ENCODE measurements at regions not wholly inside any gene's neighbourhood (a gene's known extent, or its start where the extent isn't known, plus 50 kb on each side); places are given as distances from the start of the nearest gene placed in this dataset.

DNA sequence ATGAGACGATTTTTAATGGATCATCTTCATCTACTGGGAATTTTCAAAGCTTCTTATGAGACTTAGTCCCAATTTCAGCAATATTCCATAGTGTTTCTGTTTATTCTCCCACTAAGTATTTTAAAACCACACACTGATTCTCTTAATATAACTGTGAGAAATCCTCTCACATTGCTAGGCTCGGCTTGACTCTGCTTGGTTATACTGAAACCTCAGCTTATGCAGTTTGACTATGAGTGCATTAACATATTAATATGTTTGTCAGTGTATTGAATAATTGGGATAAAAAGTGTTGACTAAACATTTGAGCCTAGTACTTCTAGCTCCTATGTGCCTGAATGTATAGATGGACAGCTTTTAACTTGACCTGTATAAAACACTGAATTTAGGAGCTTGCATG, 298.5 kb upstream of the IZUMO3 start (continued):
- TF ChIP-seq NFIC (IDR thresholded peaks at IDR 0.05; ENCODE audit: low read length) (no peak), ZNF468 (CRISPR knock-in tag; IDR thresholded peaks at IDR 0.05) (no peak), EZH2 (conservative IDR thresholded peaks at IDR 0.05; ENCODE audit: low read depth, low read length) (no peak), KLF15 (CRISPR knock-in tag; IDR thresholded peaks at IDR 0.05; ENCODE audit: borderline replicate concordance) (no peak), ZNF335 (CRISPR knock-in tag; IDR thresholded peaks at IDR 0.05) (no peak)
- TF ChIP-seq, protein P1, sequence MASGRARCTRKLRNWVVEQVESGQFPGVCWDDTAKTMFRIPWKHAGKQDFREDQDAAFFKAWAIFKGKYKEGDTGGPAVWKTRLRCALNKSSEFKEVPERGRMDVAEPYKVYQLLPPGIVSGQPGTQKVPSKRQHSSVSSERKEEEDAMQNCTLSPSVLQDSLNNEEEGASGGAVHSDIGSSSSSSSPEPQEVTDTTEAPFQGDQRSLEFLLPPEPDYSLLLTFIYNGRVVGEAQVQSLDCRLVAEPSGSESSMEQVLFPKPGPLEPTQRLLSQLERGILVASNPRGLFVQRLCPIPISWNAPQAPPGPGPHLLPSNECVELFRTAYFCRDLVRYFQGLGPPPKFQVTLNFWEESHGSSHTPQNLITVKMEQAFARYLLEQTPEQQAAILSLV (CRISPR knock-in tag; IDR thresholded peaks at IDR 0.05; ENCODE audit: borderline replicate concordance): no peak

DNA sequence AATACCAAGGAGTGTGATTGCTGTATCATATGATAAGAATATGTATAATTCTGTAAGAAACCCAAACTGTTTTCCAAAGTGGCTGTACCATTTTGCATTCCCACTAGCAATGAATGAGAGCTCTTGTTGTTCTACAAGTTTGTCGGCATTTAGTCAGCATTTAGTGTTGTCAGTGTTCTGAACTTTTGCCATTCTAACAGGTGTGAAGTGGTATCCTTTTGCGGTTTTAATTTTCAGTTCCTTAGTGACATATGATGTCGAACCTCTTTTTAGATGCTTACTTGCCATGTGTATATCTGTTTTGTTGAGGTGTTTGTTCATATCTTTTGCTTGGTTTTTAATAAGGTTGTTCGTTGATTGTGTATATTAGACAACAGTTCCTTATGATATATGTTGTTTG, 296.3 kb upstream of the IZUMO3 start:
- no peak for ATAC-seq
- H3K27me3 ChIP-seq (ENCODE audit: control insufficient read depth in 1 of 2, insufficient read depth in 2 of 2, low read length in 2 of 2): no peaks in the 10 kb centered on the region
- 0% methylated on average over 4 of the region's 4 CpGs for WGBS (ENCODE audit: low lambda C conversion rate)
- H3K4me1 ChIP-seq (ENCODE audit: insufficient read depth, low read length): no peaks in the 10 kb centered on the region
- peaks cover 6% of the 10 kb centered on the region; the same call in 1 of the 2 replicates for H3K9me3 ChIP-seq (ENCODE audit: low read length)
- no peak overlapping the region for H3K27ac ChIP-seq (ENCODE audit: extremely low read length, insufficient read depth, low read length)
- no peak overlapping the region for H3K4me3 ChIP-seq (replicated peaks in 1 of 3; ENCODE audit: insufficient read depth in 1 of 3, low read depth in 2 of 3, low read length in 3 of 3)
- FAIRE-seq: no peak
- no peak overlapping the region for H3K9ac ChIP-seq (ENCODE audit: insufficient read depth, low read depth, low read length)
- CTCF ChIA-PET (ENCODE audit: low intra/inter-chr PET ratio, low total read pairs): no interaction called here
- no peaks in the 10 kb centered on the region for H3K36me3 ChIP-seq (replicated peaks in 1 of 2; ENCODE audit: control insufficient read depth in 1 of 2, insufficient read depth in 2 of 2, low read length in 2 of 2)
- POLR2A ChIA-PET: no interaction called here
- H4K20me1 ChIP-seq (ENCODE audit: insufficient read depth, low read length): no peaks in the 10 kb centered on the region
- H2AFZ ChIP-seq (ENCODE audit: low read length): no peak overlapping the region
- H3K79me2 ChIP-seq (ENCODE audit: insufficient read depth, low read length): no peaks in the 10 kb centered on the region
- intact Hi-C loops (cut with micrococcal nuclease; ENCODE audit: unreplicated experiment) (no loop called here), in situ Hi-C loops (cut with HindIII; ENCODE audit: extremely low pct_ligation_motif_present, low pct_unique_long_range_greater_than_20kb) (no loop called here)
- H3K4me2 ChIP-seq (ENCODE audit: low read depth, low read length): no peak overlapping the region
- no peak for TF ChIP-seq ZNF343 (CRISPR knock-in tag; IDR thresholded peaks at IDR 0.05)
- DNase-seq (ENCODE audit: low spot score): no peak
- BruUV-seq (replicated peaks): no TSS peak

- Histone ChIP-seq H4K20me1 (ENCODE audit: insufficient read depth, low read length) (no peaks in the 10 kb centered on the region), H3K4me2 (ENCODE audit: low read depth, low read length) (no peak overlapping the region), H3K9me3 (ENCODE audit: low read length) (no peaks in the 10 kb centered on the region; the same call in 1 of the 2 replicates), H3K27me3 (ENCODE audit: control insufficient read depth in 1 of 2, insufficient read depth in 2 of 2, low read length in 2 of 2) (no peaks in the 10 kb centered on the region), H3K36me3 (replicated peaks in 1 of 2; ENCODE audit: control insufficient read depth in 1 of 2, insufficient read depth in 2 of 2, low read length in 2 of 2) (no peaks in the 10 kb centered on the region), H3K4me1 (ENCODE audit: insufficient read depth, low read length) (no peaks in the 10 kb centered on the region), H3K79me2 (ENCODE audit: insufficient read depth, low read length) (no peaks in the 10 kb centered on the region), H3K9ac (ENCODE audit: insufficient read depth, low read depth, low read length) (no peak overlapping the region), H3K4me3 (replicated peaks in 1 of 3; ENCODE audit: insufficient read depth in 1 of 3, low read depth in 2 of 3, low read length in 3 of 3) (no peak overlapping the region), H3K27ac (ENCODE audit: extremely low read length, insufficient read depth, low read length) (no peak overlapping the region), H2AFZ (ENCODE audit: low read length) (no peak overlapping the region)
- peak; percentile 3 for DNase-seq (ENCODE audit: low spot score)
- ATAC-seq: no peak
- in situ Hi-C loops (cut with HindIII; ENCODE audit: extremely low pct_ligation_motif_present, low pct_unique_long_range_greater_than_20kb): no loop called here
- ChIA-PET CTCF (ENCODE audit: low intra/inter-chr PET ratio, low total read pairs) (no interaction called here), POLR2A (no interaction called here)
- no TSS peak for BruUV-seq (replicated peaks)
- 0% methylated on average over 2 of the region's 2 CpGs for WGBS (ENCODE audit: low lambda C conversion rate)
- FAIRE-seq: no peak
- intact Hi-C loops (cut with micrococcal nuclease; ENCODE audit: unreplicated experiment): loop anchor here (5.0 kb wide), 1 partner anchor 740 kb away; no protein-coding TSS in a partner anchor
- no peak for TF ChIP-seq HMGXB4 (CRISPR knock-in tag; IDR thresholded peaks at IDR 0.05; ENCODE audit: borderline replicate concordance in 1 of 2, low read depth in 1 of 2)
- TF ChIP-seq, protein P2, sequence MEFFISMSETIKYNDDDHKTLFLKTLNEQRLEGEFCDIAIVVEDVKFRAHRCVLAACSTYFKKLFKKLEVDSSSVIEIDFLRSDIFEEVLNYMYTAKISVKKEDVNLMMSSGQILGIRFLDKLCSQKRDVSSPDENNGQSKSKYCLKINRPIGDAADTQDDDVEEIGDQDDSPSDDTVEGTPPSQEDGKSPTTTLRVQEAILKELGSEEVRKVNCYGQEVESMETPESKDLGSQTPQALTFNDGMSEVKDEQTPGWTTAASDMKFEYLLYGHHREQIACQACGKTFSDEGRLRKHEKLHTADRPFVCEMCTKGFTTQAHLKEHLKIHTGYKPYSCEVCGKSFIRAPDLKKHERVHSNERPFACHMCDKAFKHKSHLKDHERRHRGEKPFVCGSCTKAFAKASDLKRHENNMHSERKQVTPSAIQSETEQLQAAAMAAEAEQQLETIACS (CRISPR knock-in tag; IDR thresholded peaks at IDR 0.05): no peak
- no peak for TF ChIP-seq THAP8 (CRISPR knock-in tag; IDR thresholded peaks at IDR 0.05; ENCODE audit: borderline replicate concordance)
- no peak for TF ChIP-seq ARNT (IDR thresholded peaks at IDR 0.05)
- no peak for TF ChIP-seq NONO (IDR thresholded peaks at IDR 0.05)
- TF ChIP-seq NONO (CRISPR knock-in tag; conservative IDR thresholded peaks at IDR 0.05): no peak
- TF ChIP-seq FOXJ3 (CRISPR knock-in tag; IDR thresholded peaks at IDR 0.05; ENCODE audit: borderline replicate concordance): no peak
These were observed 286.6 kb upstream of the IZUMO3 start for GRCh38 chr9:24832307-24832706.

Data from HepG2 (cell line).